DMS114 treated with DMSO at 0.1 percent for 48 hours (cell line): ENCODE measurements at regions not wholly inside any gene's neighbourhood (a gene's known extent, or its start where the extent isn't known, plus 50 kb on each side); places are given as distances from the start of the nearest gene placed in this dataset.

ENCODE experiments used
- DNase-seq: peaks from one replicate; lab custom pipeline; 2025; ENCODE audit not compliant: unreplicated experiment; lab: John Stamatoyannopoulos, UW

DNA sequence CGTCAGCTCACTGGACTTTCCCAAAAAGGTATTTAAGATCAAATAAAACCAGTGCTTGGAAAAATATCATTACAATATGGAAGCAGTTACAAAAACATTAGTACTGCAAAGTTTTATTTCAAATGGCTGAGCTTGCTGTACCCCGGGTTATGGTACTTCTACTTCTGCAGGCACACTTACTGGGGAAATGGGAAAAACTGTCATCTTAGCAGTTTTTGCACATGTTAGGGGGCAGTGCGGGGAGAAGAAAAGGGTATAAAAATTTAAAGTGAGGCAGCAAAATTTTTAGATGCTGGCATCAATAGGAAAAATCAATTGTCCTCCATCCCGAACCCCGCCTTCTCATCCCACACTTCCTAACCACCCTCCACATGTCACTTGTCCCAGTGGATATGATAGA lies 133.4 kb downstream of the ATG4C start:
- DNase-seq = no peak

DNA sequence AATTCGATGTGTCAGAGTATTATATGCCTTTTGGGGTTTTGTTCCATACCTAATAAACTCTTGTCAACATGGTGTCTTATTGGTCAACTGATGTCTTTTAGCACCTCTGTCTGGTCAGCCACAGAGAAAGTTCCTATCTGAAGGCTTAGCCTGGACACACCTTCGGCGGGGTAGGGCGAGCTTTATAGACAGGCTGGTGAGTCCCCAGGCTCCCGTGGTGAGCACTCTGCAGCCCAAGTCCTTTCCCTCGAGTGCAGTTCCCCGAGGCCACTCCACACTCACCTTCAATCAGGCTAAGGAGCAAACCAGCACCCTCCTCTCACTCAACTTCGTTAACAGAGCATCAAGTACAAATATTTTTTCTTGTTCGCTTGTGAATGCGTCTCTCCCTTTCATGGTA lies 133.9 kb downstream of the ATG4C start:
- DNase-seq = no peak

DNA sequence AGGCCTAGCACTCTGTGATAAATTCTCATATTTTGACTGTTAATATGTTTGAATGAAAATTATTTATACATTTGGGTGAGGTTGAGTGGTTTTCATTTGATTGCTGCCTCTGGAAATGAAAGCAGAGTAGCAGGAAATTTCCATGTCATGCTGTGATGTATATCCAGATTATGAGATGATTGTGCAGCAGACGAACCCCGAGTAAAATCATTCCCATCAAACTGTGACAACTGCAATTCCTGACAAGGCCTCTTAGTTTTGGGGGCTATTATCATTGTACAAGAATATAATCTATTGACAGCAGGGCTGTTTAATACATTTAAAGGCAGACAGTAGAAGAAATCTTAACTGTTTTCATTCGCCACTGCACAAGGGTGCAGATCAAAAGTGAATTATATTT lies 134.8 kb downstream of the ATG4C start:
- DNase-seq = no peak

DNA sequence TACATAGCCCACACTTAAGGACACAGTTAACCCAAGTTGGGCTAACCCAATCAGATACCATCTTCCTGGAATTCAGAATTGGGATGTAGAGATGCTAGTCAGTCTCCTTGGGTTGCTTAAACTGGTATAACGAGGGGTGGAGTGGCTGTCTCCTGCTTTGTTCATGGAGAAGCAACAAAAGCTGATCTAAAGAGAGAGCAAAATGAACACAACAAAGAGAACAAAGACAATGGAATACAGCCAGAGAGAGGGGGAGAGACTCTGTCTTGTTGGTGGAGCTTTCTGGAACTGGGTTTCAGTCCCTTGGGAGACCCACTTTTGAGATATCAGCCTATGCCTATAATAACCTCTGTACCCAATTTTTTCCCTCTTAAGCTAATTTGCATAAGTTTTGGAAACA lies 138.1 kb downstream of the ATG4C start:
- no peak for DNase-seq

DNA sequence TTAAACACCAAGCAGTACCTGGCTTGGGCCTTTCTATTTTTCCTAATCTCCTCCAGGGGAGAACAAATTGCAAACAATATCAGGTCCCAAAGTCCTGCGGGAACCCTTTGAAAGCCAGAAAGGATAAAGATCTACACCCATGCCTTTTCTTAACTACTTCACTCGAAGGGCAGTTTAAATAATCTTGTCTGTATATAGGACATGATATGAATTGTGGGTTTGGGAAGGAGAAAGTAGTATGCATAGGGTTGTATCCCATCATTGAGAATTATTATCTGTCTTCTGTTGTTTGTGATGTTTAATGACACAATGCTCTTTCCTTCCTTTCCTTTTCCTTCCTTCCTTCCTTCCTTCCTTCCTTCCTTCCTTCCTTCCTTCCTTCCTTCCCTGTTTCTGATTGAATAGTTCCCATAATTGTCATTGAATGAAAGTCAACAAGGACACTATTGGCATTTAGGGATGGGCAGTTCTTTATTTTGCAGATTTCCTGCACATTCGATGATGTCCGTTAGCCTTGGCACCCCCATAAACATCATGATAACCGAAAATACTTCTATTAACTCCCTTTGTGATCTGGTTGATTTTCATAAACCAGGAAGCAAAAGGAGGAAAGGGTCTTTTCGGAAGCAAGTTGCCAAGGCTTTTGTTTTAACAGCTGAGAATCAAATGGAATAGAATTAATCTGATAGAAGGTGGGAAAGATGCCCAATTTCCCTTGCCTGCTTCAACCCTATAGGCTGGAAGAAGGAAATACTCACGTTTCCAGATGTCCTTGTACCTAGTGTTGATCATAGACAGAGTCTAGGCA lies 141.3 kb downstream of the ATG4C start:
- no peak for DNase-seq

DNA sequence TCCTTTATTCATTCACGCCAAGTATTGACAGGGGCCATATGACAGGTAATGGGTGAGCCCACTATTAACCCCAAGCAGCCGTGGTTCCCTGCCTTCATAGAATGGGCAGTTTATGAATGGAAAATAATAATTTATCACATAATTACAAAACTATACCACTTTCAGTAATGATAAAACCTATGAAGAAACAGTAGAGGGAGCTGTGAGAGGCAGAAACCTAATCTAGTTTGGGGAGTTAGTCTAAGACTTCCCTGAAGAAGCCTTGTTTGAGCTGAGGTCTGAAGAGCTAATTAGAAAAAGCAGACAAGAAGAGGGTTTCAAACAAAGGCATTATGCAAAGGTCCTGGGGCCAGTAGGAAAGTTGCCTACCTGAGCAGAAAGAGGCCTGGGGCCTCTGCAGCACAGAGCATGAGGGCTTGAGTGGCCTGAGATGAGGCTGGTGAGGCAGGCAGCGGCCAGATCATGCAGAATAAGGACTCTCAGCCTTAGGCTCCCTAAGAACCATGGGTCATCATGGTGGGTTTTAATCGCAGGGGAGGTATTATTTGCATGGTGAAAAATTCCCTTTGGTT lies 142.8 kb downstream of the ATG4C start:
- DNase-seq = no peak

DNA sequence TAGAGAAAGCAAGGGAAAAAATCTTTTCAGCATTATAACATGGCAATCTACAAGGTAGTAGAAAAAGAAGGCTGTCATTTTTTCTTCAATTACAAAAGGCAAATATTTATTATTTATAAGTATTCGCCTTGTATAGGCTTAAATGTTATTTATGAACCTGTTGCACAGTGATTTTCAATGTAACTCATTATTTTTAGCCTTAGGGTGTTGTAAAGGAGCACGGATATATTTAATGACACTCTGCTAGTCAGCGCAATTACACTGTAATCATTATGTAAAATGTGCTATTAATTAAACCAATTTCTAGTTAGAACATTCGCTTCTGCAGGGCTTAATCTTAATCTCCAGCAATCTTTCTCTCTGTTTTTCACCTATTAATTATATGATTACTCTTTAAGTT lies 145.0 kb downstream of the ATG4C start:
- no peak for DNase-seq

DNA sequence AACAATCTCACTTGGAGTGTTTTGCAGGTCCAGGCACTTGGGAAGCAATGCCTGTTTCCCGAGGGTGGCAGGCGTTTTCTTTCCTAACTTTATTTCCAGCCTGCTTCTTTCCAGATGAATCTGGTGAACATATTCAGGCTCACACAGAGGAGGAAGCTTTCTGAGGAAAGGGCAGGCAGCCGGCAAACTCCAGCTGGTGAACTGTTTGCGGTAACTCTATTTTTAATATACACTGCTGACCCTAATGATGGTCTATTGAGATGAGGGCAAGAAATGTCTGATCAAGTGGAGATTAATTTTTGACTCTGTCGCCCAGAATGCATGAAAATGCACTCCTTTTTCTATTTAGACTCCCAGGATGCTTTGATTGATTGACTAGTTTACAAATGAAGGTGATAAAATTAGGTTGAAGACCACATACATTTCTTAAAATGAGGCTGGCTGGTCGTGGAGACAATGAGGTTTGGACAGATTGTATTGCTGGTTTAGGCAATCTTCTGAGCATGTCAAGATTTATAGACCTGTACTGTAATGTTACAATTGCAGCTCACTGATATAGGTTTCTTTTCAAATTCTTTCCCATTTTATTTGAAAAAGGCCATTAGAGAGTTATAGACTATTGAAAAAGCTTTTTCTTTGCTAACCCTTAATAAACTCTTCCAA lies 153.8 kb downstream of the ATG4C start:
- no peak for DNase-seq

DNA sequence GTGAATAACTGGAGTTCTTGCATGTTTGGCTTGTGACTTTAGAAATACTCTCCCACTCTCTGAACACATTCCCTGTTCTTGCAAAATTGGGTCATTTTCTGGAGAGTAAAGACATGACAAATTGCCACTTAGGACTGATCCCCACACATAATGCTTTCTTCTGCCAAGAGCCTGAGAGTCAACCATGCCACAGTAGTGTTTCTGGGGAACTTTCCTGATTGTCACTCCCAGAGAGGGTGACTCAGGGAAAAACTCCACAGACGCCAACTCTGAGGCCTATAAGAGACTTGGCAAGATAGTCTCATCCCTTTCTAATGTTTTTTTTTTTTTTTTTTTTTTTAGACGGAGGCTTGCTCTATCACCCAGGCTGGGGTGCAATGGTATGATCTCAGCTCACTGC lies 157.8 kb downstream of the ATG4C start:
- DNase-seq = no peak

DNA sequence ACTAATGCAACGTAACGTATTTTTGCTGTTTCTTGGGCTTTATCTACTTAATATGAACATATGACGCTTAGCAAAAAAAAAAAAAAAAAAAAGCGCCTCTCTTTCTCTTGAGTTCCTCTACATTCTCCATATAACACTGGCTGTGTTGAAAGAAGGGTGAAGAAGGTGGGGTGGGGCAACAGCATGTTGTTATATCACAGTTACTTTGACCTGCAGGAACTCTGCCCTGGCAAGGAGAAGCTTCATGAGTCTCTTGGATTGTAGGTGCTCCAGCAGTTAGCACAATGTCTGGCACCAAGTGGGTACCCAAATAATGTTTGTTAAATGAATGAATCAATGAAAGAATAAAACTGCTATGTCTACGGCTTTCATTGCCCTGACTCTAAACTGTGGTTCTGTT lies 162.6 kb downstream of the ATG4C start:
- no peak for DNase-seq

DNA sequence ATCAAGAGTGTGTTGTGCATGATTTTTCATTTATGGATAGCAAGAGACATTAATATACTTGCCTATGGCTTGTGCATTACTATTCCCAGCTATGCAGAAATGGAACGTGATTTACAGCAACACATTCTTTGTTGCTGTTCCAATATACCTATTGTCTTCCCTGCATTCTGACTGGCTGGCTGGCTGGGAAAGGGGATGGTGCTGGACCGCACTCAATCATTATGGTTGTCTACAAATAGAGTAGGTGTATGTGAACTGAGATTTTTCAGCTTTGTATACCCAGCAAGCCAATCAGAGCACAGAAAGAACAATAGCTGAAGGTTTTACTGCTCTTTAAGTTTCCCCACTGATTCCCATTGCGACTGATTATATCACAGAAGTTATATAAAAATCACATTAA lies 167.5 kb downstream of the ATG4C start:
- DNase-seq = no peak

DNA sequence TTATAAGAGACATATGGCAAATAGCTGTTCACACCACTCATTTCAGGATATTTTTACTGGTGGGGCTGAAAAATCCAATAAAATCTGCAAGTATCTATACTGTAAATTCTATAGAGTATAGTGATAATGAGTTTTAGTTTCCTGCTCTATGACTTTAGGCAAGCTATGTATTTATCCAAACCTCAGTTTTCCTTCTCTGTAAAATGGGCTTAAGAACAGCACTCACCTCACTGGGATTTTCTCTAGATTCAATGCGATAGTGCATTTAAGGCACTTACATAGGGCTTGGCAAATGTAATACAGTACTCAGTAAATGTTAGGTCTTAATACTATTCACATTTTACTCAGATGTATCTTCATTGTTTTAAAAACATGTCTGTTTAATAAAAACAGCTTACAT lies 168.7 kb downstream of the ATG4C start:
- DNase-seq = no peak

DNA sequence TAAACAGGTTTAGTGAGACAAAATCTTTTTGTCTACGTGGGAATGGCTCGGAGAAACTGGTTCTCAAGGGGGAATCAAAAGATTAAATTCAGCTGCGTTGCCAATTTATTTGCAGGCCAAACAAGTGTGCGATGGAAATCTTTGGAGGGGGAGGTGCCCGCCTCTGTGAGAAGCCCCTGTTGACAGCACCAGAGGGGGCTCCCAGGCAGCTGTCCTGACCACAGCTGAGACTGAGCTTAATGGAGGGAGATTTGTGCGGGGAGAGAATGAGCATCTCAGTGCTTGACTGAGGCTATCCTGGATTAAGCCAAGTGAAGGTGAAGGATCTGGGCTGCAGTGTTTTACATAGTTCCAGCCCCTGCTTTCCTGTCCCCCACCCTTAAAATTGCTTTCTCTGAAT lies 169.7 kb downstream of the ATG4C start:
- DNase-seq = no peak

DNA sequence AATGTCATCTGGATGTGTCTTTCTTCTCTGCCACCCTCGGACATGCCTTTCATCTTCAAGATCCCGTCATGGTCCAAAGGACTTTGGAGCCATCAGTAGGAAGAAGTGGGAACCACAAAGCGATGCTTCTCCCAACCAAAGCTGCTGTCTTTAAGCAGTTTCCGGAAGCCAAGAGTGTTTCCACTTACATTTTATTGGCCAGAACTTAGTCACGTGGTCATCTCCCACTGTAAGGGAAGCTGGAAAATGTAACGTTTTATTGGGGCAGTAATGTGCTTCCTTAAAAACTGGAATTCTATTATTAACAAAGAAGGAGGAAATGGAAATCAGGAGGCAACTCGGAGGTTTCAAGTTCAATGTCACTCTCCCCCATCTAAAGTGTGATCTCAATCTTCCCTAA lies 170.8 kb downstream of the ATG4C start:
- DNase-seq = no peak

DNA sequence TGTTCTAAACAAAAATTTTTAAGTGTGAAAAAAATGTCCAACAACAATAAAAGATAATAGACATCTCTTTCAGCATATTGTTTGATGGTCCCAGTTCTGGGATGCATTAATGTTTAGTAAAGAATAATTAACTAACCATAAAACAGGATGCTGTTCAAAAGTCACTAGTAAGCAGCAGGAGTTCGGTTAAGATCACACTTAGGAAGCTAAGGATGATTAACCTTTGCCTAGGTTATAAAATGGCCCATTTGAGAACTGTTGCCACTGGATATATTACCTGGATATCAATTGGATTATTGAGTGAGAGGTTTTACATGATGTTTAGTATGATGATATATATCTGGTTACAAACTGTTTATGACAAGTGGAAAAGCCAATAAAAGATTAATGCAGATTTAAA lies 171.7 kb downstream of the ATG4C start:
- DNase-seq = no peak

DNA sequence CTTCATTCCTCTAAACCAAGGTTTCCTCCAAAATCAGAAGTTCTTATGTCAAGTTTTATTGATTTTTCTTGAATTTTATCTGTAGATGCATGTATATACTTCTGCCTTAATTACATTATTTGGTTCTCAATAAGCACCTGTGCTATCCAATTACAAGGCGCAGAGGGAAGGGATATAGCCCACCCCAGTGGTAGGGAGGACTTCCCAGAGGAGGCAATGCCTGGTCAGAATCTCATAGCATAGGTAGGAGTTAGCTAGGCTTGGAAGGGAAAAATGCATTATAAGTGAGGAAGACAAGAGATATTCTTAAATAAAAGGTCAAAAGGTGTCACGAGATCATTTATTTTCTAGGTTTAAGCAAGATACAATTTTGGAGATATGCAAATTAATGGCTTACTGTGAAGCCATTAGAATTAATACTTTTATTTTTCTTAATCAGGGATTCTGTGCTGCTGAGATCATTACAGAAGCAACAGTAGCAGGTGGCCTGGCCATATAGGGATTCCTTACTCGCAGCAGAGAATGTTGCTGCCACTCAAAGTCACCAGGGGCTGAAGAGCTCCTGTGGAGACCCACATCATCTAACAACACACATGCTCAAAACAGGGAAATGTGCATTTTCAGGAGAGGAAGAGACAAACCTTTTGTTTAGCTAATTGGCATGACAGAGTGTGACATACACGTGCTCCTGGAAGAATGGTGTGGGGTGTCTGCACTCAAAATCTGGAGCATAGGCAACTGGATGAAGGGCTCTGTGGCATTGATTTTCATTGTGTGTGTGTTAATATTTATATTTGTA lies 178.3 kb downstream of the ATG4C start:
- DNase-seq = no peak

DNA sequence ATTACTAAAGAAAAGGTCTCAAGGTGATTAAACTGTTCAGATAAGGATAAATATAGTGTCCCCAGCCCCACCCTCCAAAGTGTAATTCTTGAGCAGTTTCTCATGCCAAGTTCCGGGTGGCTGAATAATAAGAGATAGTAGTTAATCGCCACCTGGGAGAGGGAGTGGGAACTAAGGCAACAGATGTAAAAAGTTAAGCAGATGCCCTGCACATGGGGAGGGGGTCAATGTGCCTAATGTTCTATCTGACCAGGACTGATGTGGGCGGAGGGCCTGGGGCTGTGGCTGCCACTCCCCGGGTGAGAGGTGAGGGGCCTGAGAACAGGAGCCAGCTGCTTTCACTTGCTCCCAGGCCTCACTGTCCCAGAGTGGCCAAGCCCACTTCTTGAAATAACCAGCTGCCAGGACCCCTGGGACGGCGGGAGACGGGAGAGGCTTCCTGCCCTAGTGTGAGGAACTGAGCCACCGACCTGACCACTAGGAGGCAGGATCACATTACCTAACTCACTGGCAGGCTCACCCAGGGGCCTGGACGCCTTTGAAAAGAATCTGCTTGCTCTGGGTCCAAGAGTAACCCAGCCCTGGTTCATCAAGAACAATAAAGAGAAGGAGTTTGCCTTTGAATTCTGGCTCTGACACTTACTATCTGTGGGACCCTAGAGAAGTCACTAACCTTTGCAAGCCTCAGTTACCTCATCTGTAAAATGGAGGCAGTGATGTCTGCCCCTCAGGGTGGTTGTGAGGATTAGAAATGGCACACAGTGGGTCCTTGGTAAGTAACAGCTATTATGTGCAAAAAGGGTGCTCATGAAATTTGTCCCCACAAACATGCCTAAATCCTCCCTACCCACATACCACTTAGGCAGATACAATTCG lies 179.2 kb downstream of the ATG4C start:
- DNase-seq = no peak

DNA sequence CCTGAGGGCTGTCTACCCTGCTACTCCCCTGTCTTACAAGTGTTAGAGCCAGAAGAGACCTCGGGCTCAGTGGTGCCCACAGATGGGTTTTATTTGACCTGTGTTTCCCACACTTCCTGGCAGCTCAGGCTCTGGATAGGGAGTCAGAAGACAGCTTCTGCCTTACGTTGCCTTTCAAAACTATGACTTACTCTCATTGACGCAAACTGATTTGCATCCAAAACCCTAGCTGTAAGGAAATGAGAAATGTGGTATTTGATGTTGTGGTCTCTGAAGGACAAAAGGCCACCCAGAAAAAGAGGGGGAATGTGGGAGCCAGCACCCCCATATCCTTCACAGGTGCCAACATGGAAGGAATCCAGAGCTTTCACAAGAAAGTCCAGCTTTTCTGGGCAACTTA lies 180.2 kb downstream of the ATG4C start:
- DNase-seq = no peak

DNA sequence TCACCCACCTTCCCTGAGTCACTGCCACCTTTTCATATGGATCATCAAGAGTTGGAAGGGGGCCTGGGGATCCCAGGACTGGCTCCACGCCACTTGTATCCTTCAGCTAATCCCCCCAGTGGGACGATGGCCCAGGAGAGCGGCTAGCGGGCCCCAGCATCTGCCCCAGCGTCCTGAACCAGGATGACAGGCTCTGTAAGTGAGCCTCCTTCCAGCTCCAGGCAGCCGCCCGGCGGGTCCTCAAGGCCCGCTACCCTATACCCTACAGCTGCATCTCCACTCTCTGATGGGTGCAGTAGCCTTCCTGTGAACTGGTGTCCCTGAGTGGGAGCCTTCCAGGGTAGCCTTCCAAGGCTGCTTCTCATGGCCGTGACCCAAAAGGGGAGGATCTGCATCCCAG lies 183.1 kb downstream of the ATG4C start:
- DNase-seq = no peak

DNA sequence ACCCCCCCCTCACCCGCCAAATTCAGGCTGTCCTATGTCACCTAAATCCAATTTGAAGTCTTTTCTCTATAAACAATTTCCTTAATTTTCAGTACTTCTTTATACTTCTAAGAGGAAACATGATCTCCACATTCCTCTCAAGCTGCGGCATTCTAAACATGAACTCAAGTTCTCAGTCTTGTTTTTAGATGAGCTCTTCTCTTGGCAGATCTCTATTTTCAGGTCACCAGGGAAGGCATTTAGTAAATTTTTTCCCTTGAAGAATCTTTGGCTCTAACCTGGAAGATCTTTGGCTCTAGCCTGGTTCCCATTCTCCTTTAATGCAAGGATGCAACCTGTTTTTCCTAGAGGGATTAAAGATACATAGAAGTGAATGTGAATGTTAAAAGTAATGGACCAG lies 193.4 kb downstream of the ATG4C start:
- no peak for DNase-seq

DNA sequence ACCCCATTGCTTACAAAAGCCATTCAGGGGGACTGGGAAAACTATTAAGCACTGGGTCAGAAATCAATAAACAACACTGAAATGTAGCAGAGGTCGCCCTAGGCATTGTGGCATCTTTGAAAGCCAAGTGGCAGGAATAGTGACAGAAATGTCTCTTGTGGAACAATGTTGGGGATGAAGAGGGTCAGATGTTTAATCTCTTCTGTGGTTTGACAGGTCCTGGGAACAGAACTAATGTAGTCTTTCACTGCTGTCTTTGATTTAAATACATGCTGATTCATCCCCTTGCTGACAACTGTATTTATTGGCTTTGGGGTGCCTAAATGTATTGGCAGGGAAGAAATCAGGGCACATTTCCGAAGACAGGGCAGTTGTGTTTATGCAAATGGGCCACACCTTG lies 194.8 kb downstream of the ATG4C start:
- DNase-seq = no peak
